HG03460 (cell line): ENCODE measurements at regions not wholly inside any gene's neighbourhood (a gene's known extent, or its start where the extent isn't known, plus 50 kb on each side); places are given as distances from the start of the nearest gene placed in this dataset.
"Not testable (repeated sequence)": the region's sequence is repeated elsewhere in the genome, so short reads cannot be mapped to it uniquely, and the experiment has no call there.

Source experiments
- ATAC-seq: cut with Tn5 transposase; IDR thresholded peaks from one replicate; pipeline ENCODE4 v1.9.1; 2021; ENCODE audit not compliant: unreplicated experiment

DNA sequence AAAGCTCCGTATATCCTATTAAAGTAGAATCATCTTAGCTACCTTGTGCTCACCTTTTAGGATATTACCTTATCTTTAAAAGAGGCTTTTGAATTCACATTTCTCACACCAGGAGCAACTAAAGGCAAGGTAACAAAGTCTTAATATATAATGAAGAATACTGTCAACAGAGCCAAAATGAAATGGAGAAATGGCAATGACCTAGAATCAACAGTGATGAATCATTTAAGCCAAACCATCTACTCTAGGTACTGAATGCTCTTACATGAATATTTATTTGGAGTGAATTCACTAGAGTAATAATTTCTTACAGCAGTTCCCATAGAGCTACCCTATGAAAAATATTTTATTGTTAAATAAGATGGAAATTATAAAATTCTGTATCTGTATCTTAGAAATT, 421.0 kb downstream of the RND3 start:
- ATAC-seq: no peak

DNA sequence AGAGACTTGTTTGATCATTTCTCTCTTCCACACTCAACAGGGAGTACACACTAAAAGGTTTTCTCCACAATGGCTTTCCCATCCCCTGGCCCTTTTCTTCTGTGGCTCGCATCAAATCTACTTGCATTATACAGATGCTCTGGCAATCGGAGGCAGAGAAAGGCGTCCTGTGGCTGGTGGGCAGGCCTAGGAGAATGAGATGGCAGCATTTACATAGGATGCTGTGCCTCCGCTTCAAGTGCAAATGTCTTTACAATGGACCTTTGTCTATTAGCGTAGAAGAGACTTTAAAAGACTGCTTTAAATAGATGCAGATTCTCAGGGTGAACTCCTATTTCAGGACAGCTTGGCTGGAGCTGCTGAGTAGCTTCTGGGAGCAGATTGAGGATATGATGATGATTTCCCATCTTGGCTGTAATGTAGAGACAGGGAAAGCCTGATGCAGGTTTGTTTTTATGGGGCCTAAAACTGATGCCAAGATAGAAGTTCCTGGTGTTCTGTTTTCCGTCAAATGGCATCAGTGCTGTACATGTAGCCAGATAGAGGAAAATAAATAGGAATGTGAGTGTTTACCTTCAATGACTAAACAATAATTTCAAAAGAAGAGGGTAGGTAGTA, 423.4 kb downstream of the RND3 start:
- no peak for ATAC-seq

DNA sequence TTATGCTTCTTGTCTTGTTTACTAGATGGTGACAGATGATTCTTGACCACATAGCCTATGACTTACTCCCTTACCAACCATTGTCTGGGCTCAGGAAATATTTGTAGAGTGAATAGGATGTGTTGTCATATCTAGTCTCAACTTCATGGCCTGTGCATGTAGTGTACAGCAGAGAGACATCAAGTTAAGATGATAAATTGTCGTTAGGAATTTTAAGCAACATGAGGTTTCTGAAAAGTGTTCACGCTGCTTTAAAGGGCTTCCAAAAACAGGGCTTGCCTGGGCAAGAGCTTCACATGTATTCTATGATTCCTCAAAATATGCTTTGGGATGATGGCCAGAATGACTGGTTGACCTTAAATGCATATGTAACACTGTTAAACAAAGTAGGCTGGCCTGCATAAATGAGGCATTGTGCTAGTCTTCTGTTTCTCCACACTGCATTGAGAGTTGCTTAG, 424.0 kb downstream of the RND3 start:
- no peak for ATAC-seq

DNA sequence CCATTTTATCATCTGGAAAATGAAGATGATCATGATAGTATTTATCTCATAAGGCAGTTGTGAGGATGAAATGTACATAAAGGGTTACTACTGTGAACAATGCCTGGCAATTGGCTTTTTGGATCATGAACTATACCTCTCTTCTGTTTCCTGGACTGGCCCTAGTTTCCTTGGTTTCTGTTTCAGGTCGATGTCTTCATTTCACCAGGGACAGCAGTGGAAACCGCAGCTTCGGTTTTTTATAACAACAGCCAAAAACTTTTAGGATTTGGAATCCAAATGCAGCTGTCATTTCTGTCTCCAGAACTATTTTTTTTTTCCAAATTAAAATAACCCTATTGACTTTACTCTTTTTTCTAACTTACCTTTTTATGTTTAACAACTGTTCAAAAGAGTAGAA, 425.1 kb downstream of the RND3 start:
- no peak for ATAC-seq

- ATAC-seq: no peak
These were observed 427.1 kb downstream of the RND3 start for GRCh38 chr2:150060341-150060740.

- not testable (repeated sequence) for ATAC-seq
These were observed 427.8 kb downstream of the RND3 start for GRCh38 chr2:150059676-150060075.

DNA sequence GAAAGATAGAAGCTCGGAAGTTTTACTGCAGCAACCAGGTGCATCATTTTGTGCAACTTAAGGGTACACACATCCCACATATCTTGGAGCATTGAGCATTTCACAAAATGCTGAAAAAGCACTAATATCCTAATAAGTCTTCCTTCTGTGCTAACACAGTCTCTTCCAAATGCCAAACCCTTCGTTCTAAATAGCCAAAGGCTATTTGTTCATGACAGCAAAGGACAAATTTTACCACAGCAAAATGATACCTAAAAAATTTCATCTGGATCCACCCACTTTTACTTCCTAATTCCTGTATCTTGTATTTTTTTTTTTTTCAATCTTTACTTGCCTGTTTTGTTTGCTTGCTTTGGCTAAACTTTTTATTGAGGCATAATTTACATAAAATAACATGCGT, 435.0 kb downstream of the RND3 start:
- ATAC-seq: no peak

- ATAC-seq: peak; percentile 52
These were observed 436.5 kb downstream of the RND3 start for GRCh38 chr2:150051004-150051403.

DNA sequence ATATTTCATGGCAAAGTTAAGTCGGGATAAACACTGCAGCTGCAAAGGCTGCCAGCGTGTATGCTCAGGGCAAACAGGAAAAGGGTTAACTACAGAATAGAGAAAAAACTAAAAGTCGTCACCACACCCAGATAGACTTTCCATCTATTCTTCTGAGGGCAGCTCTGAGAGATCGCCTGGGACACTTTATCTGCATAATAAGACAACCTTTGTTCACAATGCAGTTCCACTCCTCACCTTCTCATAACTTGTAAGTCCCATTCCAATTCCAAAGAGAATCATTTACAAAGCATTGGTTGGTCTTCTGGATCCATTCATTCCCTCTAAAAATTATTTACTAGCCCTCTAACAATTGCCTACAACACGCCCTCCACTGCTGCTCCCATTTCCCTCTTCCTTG, 437.4 kb downstream of the RND3 start:
- ATAC-seq: no peak

- no peak for ATAC-seq
These were observed 439.7 kb downstream of the RND3 start for GRCh38 chr2:150047620-150048222.

DNA sequence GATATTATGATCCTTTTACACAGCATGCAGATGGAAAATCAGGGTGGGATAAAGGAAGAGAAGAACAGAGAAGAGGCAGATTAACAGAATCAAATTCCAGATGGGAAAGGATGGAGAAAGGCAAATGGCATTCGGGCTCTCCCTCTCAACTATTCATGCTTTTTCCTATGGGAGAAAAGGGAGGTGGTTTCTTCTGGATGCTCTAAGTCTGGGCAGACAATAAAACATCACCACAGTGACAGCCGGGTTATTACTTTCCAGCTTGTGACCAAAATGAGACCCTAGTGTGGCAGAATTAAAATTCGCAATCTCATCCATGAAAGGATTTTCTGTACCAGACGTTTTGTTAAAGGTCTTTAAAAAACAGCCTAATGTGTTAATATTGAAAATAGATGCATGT, 440.7 kb downstream of the RND3 start:
- no peak for ATAC-seq

DNA sequence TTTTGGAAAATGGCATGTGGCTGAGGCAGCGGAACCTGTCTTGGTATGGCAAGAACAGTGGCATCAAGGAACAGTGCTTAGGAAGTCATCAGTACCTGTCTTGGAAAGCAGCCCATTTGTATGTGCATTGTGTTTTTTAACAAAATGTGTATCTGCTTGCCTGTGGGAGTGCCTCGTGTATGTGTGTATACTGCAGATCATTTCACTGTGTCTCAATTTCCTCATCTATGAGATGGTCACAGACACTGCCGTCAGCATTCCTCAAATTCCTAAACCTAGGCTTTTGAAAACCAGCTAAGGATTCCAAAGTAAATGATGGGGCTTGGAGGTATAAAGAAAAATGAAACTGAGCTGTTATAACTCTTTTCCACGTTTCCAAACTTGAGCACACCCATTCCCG, 441.3 kb downstream of the RND3 start:
- ATAC-seq: no peak

DNA sequence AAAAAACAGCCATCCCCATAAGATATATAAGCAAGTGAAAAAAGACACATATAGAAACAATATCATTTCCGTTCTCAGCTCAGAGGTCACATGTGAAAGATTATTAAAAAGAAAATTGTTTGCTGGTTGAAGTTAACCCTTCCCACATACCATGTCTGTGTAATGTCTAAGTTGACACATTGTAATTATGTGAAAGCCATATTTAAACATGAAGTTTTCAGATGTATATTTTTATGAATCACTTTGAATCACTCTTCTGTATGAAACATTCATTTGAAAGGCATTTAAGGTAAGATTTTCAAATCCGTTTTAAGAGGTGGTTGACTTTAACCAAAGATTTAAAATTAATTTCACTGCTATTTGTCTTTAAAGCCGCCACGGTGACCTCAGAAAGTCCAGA, 441.9 kb downstream of the RND3 start:
- ATAC-seq: no peak

DNA sequence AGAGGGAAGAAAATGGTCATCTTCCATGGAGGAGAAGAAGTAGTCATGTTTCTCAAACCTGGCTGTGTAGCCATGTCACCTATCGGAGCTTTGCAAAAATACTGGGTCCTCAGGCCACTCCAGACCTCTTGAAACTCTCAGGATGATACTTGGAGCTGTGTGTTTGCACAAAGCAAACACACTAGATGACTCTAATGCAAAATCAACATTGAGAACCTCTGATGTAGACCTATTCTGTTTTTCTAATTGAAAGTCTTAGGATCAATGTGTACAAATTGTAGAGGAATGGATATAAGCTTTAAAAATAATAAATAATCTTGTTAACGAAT, 444.3 kb downstream of the RND3 start:
- ATAC-seq: no peak

GRCh38 chr2:150042500-150043171, 444.8 kb downstream of the RND3 start:
- no peak for ATAC-seq

DNA sequence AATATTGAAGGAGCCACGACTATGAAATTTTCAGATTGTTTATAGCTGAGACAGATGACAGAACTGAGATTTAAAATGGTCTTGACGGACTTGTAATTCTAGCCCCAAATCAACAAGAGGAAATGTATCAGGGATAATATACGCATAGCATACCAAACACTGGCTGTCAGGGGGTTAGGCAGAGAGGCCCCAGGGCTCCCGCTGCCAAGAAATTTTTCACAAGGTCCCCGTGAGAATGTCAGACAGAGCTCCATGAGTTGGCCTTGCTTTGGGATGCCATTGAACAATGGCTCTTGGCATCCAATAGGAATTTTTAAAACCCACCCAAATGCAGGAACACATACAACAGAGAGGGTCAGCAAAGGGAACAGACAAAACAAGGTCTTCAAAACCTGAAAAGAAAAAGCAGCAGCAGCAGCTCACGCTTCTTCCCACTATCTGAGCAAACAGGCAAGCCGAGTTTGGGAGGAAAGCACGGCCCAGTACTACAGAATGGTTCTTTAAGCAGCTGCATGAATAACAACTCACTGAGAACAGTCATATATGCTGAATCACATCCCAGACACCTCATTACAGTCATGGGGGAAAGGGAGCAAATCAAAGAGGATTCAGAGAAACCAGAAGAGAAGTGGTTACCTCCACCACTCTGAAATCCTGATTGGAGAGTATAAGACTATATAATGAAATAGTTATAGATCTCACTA, 445.6 kb downstream of the RND3 start:
- no peak for ATAC-seq

DNA sequence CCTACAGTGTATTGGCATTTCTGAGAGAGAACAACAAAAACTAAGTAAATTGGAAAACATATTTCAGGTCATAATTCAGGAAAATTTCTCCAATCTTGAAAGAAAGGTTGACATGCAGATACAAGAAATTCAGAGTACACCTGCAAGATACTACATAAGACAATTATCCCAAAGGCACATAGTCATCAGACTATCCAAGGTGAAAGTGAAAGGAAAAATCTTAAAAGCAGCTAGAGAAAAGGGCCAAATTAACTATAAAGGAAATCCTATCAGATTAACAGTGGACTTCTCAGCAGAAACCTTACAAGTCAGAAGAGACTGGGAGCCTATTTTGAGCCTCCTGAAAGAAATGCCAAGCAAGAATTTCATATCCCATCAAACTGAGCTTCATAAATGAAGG, 449.0 kb upstream of the MMADHC start:
- ATAC-seq: no peak

- no peak for ATAC-seq
These were observed 447.1 kb upstream of the MMADHC start for GRCh38 chr2:150034665-150035064.

DNA sequence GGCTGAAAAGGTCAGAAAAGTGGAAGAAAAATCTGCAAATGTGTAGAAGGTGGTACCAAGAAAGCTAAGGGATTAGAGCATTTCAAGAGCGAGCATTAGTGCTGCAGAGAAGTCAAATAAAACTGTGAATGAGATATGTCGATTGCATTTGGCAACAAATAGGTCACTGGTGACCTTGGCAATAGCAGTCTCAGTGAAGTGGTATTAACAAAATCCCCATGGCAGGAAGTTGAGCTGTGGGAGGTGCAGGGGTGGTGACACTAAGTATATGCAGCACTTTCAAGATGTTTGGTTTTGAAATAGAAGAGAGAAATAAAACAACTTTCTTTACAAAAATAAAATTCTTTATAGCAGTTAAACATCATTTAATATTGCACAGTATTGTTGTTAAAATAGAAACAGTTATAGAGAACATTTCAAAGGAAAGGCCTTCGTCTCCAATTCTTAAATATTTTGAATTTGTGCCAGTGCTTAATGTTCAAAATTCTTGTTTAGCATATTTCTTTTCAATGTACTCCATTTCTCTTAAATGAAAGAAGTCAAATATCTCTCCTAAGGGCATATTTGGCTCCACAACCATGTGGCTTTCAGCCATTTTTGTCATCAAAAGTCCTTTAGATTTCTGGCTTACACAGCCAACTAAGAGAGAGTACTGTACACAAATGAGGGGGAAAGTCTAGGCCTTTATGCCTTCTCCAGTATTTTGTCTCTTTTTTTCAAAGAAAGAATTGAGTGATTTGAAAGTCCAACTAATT, 443.0 kb upstream of the MMADHC start:
- ATAC-seq: no peak

DNA sequence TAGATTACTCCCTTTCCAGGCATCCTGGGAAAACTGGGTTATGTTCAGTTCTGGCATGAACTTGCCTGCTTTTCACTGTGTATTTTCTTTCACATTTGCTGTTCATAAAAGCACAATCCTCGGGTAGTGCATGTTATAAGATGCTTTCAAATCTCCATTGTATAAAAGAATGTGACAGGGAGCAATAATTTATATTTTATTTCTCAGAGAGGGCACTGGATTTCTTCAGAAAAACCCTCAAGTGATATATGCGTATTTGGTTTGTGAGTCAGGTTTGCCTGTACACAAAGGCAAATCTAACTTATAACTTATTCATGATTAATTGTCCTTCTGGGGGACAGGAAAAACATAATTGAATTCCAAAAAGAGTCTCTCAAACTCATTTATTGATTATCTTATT, 440.7 kb upstream of the MMADHC start:
- ATAC-seq: no peak

- ATAC-seq: no peak
These were observed 439.6 kb upstream of the MMADHC start for GRCh38 chr2:150027164-150027563.
